CD4-positive, alpha-beta T cell treated with Interleukin-6 at 100 ng/mL for 8 hours (primary cell): ENCODE measurements at regions not wholly inside any gene's neighbourhood (a gene's known extent, or its start where the extent isn't known, plus 50 kb on each side); places are given as distances from the start of the nearest gene placed in this dataset.

Source experiments
- DNase-seq: peaks from one replicate; pipeline ENCODE4 v3.0.0-alpha.2; 2020; ENCODE audit warnings: mixed read lengths, low spot score

DNA sequence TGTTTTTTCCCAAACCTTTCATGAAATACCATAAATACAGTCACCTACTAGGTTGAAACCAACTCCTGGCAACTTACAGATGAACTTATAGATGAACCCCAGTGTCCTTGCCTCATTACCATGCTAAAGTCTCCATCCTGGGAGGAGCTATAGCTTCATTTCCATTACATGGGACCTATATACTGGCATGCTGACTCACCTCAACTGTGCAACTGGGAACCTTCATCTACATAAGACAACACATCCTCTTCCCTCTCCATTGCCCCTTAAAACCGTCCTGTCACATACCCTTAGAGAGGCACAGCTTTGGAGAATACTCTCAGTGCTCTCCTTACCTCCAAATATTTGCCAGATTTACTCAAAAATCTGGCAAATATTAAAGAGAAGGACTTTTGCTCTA lies 638.3 kb downstream of the HTR1A start:
- DNase-seq = no peak

- DNase-seq = no peak
These were observed 647.7 kb downstream of the HTR1A start for GRCh38 chr5:63314551-63314950.

DNA sequence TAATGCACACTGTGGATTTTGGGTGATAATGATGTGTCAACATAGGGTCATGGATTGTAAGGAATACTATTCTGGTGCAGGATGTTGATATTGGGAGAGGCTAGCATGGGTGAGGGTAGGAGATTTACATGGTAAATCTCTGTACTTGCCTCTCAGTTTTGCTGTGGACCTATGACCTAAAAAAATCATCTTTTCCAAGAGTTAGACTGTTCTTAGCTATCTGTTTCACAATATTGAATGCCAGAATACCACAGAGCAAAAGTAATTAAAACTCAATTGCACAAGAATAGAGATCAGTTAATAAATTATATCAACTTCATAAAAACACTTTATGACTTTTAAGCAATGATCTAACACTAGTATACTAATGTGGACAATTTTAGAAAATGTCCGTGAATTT lies 651.6 kb downstream of the HTR1A start:
- DNase-seq = no peak

- DNase-seq = no peak
These were observed 655.3 kb downstream of the HTR1A start for GRCh38 chr5:63306909-63307308.

- no peak for DNase-seq
These were observed 668.9 kb downstream of the HTR1A start for GRCh38 chr5:63293317-63293716.

GRCh38 chr5:63286724-63287123 lies 675.5 kb downstream of the HTR1A start:
- DNase-seq = no peak

DNA sequence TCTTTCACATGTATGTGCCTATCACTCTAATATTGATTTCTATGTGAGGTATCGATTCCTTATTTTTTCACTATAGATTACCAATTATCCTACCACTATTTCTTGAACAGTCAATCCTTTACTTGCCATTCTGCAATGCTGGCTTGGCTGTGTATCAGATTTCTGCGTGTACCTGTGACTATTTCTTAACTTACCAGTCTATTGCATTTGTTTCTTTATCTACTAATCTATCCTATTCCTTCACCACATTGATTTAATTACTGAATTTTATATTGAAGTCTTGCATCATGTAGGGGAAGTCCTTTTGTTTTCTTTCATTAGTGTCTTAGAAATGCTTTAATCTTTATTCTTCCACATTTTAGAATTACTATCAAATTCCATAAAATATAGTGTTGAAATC lies 684.8 kb downstream of the LRRC70 start:
- DNase-seq = no peak

GRCh38 chr5:63262185-63262981 lies 683.8 kb downstream of the LRRC70 start:
- no peak for DNase-seq

DNA sequence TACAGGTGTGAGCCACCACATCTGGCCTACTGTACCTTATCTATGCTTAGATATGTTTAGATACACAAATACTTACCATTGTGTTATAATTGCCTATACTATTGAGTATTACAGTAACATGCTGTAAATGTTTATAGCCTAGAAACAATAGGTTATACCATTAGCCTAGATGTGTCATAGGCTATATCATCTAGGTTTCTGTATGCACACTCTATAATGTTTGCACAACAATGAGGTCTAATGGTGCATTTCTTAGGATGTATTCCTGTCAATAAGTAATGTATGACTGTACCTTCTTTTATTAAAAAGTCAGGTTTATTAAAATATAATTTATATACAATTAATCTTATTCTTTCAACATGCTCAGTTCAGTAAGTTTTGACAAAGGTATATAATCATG lies 683.1 kb downstream of the LRRC70 start:
- DNase-seq = no peak

- DNase-seq = no peak
These were observed 677.0 kb downstream of the LRRC70 start for GRCh38 chr5:63255594-63255993.

DNA sequence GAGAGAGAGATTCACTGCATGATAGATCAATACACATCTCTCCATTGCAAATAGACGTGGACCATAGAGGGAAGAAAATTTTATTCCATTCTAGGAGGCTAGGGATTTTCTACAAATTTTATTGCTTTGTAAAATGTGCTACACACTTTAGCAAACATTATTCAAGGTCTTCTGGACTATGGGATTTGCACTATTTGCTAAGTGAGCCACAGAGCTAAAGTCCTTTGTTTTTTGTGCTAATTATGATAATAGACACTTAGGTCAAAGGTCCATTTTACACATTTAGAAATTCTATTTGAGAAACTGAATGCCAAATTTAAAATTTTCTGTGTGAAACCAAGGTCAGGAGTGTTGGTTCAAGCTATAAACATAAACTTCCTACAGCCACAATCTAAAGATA lies 672.3 kb downstream of the LRRC70 start:
- no peak for DNase-seq

- DNase-seq = no peak
These were observed 671.3 kb downstream of the LRRC70 start for GRCh38 chr5:63249960-63250359.

- DNase-seq = no peak
These were observed 669.0 kb downstream of the LRRC70 start for GRCh38 chr5:63247651-63248050.

DNA sequence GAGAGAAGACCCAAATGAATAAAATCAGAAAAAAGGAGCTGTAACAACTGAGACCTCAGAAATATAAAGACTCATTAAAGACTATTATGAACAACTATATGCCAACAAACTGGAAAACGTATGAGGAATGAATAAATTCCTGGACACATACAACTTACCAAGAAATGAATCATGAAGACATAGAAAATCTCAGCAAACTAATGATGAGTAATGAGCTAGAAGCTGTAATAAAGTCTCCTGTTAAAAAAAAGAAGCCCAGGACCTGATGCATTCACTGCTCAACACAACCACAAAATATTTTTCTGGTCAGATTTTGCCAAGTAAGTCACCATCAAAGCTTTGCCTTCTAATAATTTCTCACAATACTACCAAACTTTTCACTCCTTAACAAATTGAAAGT lies 666.7 kb downstream of the LRRC70 start:
- DNase-seq = no peak

DNA sequence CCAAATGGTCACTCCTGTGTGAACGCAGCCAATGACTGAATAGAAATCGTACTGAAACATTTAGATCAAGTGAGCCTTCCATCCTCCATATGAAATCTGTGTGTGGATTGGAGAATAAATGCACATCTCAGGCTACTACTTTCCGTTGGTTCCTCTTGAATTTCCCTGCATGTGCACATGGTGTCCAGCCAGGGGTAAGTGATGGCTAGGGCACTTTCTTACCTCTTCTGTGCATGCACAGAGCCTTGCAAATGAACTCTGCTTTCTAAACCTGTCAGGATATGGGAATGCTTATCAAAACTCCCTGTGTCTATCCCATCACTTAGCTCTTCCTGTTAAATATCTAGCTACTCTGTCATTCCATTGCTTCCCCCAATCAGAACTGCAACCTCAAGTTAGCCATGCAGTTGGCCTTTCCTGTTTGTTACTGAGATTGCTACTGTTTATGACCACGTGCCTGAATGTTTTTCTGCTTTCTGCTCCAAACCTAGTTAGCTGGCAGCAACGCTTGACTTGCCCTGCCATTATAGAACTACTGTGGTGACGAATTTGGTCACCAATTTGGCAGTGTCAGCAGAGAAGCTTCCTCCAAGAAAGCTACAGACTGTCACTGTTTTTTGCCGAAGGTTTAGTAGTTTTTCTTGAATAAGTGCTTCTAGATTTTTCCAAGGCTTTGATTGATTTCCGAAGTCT lies 661.6 kb downstream of the LRRC70 start:
- no peak for DNase-seq

DNA sequence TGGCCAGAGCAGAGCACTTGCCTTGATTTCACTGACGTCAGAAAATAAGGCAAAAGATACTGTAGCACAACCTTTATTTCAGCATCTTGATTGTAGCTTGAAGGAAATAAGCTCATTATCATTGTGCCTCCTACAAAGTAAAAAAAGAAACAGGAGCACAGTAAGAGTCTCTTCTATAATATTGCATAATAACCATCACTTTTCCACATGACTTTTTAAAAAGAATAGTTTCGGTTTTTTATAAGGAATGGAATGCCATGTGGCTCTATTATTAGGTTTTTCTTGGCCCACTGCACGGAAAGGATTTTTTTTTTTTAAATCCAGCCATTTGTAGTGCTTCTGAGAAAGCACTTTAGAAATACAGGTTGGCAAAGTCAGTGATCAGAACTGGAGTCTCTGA lies 655.3 kb downstream of the LRRC70 start:
- DNase-seq = no peak

DNA sequence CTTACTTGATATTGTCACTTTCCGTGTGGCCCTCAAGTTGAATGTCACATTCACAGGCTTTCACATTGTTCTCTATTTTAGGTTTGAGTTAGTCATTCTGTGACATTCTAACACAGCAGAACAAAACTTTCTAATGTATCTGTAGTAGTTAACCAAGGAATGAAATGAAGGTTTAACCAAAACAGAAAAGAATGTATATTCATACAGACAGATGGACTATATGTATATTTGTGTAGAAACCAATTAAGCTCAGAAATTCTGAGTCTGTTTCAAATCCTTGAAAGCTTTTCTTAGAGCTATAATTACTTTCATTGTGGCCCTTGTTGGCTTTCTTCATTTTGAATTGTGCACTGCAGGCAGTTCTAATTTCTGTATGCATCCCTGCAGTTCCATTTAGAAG lies 654.7 kb downstream of the LRRC70 start:
- no peak for DNase-seq

DNA sequence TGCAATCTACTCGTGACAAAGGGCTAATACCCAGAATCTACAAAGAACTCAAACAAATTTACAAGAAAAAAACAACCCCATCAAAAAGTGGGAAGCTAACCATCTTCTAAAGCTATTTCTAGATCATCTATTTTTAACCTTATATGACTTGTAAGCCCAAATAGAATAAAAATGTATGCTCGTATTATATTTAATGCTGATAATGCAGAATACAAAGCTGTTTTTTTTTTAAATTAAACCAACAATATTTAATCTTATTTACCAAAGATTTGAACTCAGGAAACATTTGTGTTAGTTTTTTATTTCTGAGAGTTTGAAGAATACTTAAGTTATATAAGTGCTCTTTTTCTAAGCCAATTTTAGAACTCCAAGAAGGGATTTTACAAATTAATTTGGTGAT lies 652.1 kb downstream of the LRRC70 start:
- no peak for DNase-seq

DNA sequence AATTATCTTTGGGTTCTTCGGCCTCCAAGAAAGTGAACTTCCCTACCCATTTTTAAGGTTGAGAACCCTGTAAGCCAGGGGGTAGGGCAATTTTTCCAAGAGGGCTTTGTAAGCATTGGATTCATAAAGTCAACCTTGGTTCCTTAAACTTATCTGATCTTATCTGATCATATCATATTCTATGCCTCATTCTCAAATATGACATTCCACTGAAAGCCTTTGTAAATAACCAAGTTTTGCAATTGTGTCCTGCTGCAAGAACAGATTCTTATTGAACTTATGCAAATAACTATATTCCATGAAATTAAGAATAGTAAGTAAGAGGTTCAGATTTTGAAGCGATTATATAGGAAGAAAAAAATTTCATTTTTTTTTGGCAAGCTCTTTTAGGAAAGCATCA lies 649.5 kb downstream of the LRRC70 start:
- DNase-seq = no peak

DNA sequence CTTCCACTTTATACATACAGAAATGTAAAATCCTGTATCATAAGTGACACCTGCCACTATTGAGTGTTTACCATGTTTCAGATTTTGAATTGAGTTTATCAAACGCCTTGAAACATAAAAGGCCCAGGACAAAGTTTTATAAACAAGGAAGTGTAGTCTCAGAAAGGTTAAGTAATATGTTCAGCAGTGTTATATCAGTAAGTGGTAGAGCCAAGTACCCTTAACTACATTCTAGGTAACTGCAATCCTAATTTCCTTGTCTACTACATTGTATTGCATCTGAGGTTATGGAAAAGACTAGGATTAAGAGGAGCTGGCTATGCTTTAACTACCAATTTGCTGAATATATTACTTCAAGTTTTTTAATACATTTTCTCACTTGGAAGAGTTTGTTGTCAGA lies 641.6 kb downstream of the LRRC70 start:
- no peak for DNase-seq

DNA sequence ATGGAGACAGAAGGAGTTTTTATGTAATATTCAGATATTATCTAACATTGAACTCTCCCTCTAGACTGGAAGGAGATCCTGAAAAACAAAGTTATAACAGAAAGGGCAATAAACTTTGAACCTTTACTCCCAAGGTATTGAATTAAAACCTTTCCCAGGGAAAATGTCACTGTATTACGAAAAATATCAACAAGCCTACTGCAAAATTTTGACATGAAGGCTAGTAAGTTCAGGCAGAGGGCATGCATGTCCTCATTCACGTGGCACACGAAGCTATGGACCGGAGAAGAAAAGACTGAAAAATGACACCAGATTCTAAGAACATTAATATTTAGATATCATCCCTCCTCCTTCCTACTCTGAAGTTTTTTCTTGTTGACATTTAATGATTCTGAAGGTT lies 638.8 kb downstream of the LRRC70 start:
- DNase-seq = no peak

DNA sequence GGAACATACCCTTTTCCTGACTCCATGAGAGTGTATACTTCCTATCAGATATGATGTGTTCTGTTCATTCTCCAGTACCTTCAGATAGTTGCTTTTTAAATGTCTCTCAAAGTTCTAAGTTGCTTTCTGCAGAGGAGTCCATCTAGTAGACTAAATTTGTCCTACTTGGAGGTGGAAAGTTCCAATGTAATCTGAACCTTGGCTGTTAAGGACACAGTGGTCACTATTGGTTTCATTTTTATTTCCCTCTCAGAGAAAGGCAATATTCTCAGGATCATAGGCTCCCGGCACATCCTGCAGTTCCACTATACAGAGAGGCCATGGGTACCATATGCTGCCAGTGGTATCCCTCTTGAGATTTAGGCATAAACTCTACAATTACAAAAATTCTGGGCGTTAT lies 634.6 kb downstream of the LRRC70 start:
- no peak for DNase-seq

GRCh38 chr5:63211448-63212132 lies 633.0 kb downstream of the LRRC70 start:
- DNase-seq = no peak
